NOMO-1 (cell line): ENCODE measurements at regions not wholly inside any gene's neighbourhood (a gene's known extent, or its start where the extent isn't known, plus 50 kb on each side); places are given as distances from the start of the nearest gene placed in this dataset.
A peak's percentile ranks its signal among the peaks of the same experiment; 100 is the strongest.
"Not testable (repeated sequence)": the region's sequence is repeated elsewhere in the genome, so short reads cannot be mapped to it uniquely, and the experiment has no call there.

Source experiments
- DNase-seq, 2 experiments: peaks; one replicate each; lab custom pipeline; 2025; ENCODE audit not compliant: unreplicated experiment in 2 of 2; lab: John Stamatoyannopoulos, UW

DNA sequence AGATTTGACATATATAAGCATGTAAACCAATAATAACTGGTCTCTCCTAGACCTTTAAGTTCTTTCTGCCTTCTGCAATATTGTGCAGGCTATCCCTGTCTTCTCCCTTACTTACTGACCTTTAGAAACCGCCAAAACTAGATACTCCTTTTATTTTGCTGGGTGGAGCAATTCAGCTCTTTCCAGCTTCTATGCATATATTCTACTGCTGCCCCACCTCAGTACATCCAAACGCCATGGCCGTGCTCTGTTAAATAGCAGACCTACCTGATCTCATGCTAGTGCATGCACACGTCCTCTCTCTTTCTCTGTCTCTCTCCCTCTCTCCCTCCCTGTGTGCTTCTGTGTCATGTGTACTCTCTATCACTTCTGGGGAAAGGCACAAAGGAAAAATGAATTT is 76.7 kb upstream of the CAPRIN1 start:
- no peak for DNase-seq

- not testable (repeated sequence) for DNase-seq
Observed at GRCh38 chr11:33971530-33971929, 79.7 kb upstream of the LMO2 start.

DNA sequence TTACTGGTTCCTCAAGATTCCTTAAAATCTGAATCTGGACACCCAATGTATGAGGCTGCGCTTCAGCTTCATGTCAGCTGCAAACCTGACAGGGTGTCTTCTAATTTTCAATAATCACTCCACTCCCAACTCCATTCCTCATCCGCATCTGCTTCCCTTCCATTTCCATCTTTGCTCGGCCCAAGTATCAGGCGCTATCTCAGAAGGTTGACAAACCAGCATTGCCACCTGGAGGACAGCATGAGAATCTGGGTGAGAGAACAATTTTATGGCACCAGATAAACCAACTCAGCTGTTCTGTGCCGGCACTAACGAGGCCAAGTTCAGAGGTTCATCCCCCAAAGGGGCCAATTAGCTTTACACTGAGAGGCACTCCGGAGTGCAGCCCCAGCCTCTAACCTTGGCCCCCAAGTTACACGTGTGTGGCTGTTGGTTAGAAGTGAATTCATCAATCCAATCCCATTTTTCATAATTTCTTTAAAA is 79.1 kb upstream of the LMO2 start:
- DNase-seq: peak; percentile 72 to 82

DNA sequence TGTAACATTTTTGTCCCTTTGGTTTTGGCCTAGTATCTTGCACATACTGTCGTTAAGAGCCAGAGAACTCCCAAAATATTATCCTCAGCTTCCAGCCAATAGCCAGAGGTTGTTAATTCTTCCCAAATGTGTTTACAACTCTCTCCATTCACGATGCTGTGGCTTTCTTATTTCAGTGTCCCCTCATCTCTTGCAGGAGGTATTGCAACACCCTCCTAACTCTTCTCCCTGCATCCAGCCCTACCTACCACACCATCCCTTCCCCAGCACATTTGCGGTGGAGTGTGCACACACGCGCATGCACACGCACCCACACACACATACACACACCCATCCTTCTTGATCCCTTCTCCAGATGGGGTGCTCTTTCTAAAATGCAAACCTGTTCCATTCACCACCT is 75.6 kb upstream of the LMO2 start:
- DNase-seq: no peak

DNA sequence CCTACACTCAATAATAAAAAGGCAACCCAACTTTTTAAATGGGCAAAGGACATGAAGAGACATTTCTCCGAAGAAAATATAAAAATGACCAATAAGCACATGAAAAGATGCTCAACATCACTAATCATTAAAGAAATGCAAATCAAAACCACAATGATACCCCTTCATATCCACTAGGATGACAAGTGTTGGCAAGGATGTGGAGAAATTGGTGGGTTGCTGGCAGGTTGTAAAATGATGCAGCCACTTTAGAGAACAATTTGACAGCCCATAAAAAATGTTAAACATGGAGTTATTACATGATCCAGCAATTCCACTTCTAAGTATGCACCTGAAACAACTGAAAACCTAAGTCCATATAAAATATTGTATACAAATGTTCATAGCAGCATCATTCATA is 73.2 kb upstream of the LMO2 start:
- DNase-seq: no peak

DNA sequence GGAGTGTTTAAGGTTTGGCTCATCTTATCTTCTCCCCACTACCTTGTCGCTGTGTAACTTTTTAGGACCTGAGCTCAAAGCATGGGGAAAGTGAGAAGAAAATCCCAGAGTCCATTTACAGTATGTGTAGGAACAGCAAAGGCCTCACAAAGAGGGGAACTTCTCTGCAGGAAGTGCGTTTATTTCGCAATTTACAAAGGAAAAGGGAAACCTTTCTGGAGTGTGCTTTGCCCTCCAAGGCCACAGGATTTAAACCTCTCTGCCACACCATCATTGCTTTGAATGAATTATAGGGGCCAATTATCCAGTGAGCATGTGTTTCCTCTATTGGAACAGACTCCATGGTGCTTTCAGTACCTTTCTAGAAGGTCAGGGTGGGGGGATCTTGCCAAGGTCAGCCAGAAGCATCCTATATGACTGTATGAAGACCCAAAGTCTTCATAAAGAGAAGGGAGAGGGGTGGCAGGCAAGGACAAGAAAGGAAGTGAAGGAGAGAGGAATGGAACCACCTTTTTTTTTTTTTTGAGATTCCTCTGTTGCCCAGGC is 68.1 kb upstream of the LMO2 start:
- peak in 1 of 2 experiments; percentile 14 for DNase-seq

- DNase-seq: no peak
Observed at GRCh38 chr11:33957304-33957917, 65.5 kb upstream of the LMO2 start.

DNA sequence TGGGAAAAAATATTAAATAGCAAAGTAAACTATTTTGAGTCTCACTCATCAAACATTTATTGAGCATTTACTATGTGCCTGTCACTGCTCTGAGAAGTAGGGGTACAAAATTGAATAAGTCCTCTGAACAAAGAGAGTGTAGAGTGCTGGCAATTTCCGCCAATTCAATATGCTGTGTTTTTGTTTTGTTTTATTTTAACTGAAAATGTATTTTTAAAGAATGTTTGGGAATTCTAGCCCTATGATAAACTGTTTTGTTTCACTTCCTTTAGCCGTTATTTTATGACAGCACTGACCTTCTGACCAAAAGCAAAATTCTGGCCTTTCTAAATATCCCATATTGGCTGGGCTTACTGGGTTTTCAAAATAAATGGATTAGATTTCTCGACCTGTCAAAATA is 64.7 kb upstream of the LMO2 start:
- DNase-seq: no peak

- no peak for DNase-seq
Observed at GRCh38 chr11:33953289-33953688, 61.4 kb upstream of the LMO2 start.

GRCh38 chr11:33952805-33953204 is 60.9 kb upstream of the LMO2 start:
- DNase-seq: no peak

DNA sequence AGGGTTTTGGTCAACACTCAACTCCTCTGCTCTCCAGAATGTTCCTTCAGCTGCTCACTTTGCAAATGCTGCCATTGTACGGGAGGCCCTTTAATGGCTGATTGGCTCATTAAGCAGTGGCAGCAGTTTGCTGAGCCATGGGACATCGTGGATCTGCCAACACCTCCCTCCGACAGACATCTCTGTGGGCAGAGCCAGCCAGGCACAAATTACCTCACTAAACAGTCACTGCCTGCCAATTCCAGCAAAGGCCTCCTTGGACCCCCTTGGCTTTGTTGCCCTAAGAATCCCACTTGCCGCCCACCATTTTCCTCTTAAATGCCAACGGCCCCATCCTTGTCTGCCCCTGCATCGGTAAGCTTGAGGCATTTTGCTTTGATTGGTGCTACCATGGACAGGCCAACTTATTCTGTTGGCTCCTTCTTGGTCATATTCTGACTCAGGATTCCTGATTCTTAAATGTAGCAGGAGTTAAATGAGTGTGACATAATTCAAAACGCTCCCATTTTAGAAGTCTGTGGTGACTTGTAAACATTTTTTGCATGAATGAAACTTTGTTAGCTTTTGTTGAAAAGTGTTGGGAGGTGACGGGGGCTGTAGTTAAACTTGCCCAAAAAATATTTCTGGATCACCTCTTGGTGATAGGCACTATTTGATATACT is 57.5 kb upstream of the LMO2 start:
- DNase-seq: no peak

DNA sequence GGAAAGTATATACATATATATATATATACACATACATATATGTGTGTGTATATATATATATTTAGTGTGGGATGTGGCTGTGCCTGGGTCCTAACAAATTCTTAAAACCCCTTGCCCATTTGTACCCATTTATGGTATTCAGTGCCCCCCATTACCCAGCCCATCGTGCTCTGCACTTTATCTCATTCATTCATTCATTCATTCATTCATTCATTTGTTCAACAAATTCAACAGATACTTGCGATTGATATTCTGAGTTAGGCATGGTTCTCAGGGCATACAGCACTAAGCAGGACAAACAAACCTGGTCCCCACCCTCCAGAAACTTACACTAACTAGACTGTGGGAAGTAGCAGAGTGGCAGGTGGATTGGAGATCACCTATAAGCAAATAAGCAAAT is 56.6 kb upstream of the LMO2 start:
- DNase-seq: no peak

DNA sequence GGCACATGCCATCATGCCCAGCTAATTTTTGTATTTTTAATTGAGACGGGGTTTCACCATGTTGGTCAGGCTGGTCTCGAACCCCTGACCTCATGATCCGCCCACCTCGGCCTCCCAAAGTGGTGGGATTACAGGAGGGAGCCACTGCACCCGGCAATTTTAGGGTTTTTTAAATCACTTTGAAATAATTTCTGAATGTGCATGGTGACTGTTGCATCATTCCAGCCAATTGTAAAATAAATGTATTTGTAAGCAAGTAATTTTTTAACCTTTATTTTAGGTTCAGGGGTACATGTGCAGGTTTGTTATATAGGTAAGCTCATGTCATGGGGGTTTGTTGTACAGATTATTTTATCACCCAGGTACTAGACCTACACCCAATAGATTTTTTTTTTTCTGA is 56.0 kb upstream of the LMO2 start:
- DNase-seq: not testable (repeated sequence)

DNA sequence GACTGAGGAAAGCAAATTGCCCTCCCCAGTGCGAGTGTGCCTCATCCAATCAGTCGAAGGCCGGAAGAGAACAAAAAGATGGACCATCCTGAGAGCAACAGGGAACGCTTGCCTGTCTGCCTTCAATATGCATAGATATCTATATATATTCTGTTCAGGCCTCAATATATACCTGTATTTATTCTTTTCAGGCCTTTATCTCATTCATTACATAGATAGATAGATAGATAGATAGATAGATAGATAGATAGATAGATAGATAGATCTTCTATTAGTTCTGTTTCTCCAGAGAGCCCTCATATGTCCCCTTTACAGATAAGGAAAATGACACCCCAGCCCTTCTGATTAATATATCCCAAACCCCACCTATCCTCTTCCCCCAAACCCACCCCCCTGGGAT is 55.1 kb upstream of the LMO2 start:
- DNase-seq: no peak

DNA sequence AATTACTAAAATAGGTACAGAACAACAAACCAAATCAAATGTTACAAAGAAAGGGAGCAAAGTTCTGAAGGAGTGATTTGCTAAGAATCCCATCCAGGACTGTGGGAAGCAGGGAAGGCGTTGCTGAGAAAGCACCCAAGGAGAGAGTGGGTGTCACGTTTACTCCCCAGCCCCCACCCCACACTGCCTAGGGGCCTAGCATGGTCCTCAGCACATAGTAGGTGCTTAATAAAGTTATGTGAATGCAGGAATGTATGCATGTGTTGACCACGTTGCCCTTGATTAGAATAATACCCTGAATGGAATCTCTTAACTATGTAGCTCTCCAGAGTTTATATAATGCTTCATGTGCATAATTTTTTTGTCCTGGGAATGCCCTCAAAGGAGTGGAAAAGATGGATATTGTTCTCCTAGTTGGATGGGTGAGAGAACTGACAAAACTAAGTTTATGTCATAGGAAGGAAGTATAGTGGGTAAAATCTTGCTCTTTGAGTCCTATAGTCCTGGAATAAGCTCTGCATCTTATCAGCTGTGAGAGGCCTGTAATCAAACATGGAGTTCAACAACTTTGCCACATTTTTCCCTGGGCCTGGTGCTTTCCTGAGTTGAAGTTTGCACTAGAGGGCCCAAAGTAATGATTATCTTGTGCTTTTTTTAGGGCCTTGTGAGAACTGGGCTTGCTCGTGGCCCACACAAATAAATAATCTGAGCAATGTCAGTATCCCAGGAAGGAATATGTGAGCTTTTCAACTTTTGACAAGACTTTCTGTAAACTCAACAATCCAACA is 53.8 kb upstream of the LMO2 start:
- DNase-seq: no peak

- DNase-seq: no peak
Observed at GRCh38 chr11:33944693-33945424, 53.0 kb upstream of the LMO2 start.

- no peak for DNase-seq
Observed at GRCh38 chr11:33944345-33944692, 52.4 kb upstream of the LMO2 start.

DNA sequence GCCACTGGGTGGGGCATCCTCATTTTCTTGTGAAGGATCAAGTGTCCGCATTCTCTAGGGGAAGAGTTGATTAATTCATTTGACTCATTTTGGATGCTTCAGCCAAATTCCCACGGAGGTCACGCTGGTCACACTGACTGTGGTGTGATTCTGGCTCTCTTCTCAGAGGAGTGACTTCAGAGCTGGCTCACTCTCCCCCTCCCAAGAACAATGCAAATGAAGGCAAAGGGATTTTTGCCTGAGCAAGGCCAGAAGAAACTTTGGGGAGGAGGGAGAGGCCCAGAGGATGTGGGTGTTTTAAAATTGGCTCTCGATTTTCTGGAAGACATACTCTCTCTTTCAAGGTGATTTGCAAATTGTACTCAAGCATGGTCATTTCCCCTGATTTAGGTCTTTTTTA is 51.1 kb upstream of the LMO2 start:
- DNase-seq: no peak

DNA sequence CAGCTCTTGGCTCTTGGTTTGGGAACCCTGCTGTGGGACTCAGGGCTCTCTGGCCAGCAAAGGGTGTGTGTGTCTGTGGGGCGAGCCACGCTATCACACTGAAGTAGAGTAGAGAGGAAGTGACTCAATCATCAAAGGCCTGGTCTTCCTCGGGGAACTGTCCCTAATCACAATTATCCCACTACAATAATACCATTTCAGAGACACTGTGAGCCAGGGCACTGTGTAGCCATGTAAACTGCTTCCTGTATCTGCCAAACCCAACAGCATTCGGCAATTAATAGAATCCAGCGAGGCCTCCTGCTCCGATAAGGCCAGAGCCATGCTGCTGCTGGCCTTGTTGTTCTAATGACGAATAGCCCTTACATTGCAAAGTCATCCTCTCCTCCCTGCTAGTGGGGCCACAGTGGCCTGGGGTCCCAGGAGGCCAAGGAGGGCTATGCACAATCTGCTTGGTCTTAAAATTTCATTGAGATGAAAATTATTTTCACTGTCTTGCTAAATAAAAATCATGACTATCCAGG is 49.8 kb upstream of the LMO2 start:
- peak; percentile 33 to 45 for DNase-seq
